CD4-positive, CD25-positive, alpha-beta regulatory T cell (primary cell): ENCODE measurements at regions not wholly inside any gene's neighbourhood (a gene's known extent, or its start where the extent isn't known, plus 50 kb on each side); places are given as distances from the start of the nearest gene placed in this dataset.
"Not testable (repeated sequence)": the region's sequence is repeated elsewhere in the genome, so short reads cannot be mapped to it uniquely, and the experiment has no call there.

Experiments used
- ATAC-seq, 2 donors: fragments of 150-1000 bp; cut with Tn5 transposase; one replicate each; pipeline ENCODE4 v1.10.0; 2021; ENCODE audit warnings: low read depth in 2 of 2, moderate number of reproducible peaks in 2 of 2, moderate library complexity in 1 of 2
- DNase-seq, 3 donors: peaks; one replicate each; pipeline versions ENCODE4 v3.0.0 to v3.0.0-alpha.2; 2012 to 2022; ENCODE audit warnings: mixed read lengths in 1 of 3
- H3K27ac ChIP-seq: one replicate; pipeline ENCODE4 v1.7.0; 2013; ENCODE audit warnings: mild to moderate bottlenecking, low read length; ENCODE audit not compliant: insufficient read depth, poor library complexity, severe bottlenecking
- H3K27me3 ChIP-seq: one replicate; pipeline ENCODE4 v1.7.0; 2013; ENCODE audit warnings: low read length; ENCODE audit not compliant: control insufficient read depth, insufficient read depth
- H3K36me3 ChIP-seq: one replicate; pipeline ENCODE4 v1.7.0; 2013; ENCODE audit warnings: mild to moderate bottlenecking, low read length, moderate library complexity; ENCODE audit not compliant: control insufficient read depth, insufficient read depth
- H3K4me1 ChIP-seq: 2 replicates; pipeline ENCODE4 v1.7.0; 2013; ENCODE audit warnings: mild to moderate bottlenecking, low read length; ENCODE audit not compliant: insufficient read depth, control insufficient read depth, poor library complexity, severe bottlenecking
- H3K4me3 ChIP-seq: one replicate; pipeline ENCODE4 v1.7.0; 2013; ENCODE audit warnings: low read depth, mild to moderate bottlenecking, low read length, moderate library complexity
- H3K9me3 ChIP-seq, 2 experiments: 1 replicate in 1 of 2; 2 replicates in 1 of 2; pipeline ENCODE4 v1.7.0; 2013; ENCODE audit warnings: low read length in 2 of 2, mild to moderate bottlenecking in 1 of 2, moderate library complexity in 1 of 2; ENCODE audit not compliant: control insufficient read depth in 2 of 2
- H3K27ac Mint-ChIP-seq, 3 donors: one replicate each; pipeline ENCODE4 v1.8.0; 2020 to 2022; ENCODE audit warnings: mild to moderate bottlenecking in 3 of 3, mixed read lengths in 3 of 3, moderate library complexity in 2 of 3
- H3K27me3 Mint-ChIP-seq: one replicate; pipeline ENCODE4 v1.8.0; 2022; ENCODE audit warnings: mild to moderate bottlenecking, mixed read lengths
- H3K36me3 Mint-ChIP-seq: one replicate; pipeline ENCODE4 v1.8.0; 2020; ENCODE audit warnings: mixed read lengths
- H3K4me1 Mint-ChIP-seq, 4 donors: one replicate each; pipeline ENCODE4 v1.8.0; 2020 to 2022; ENCODE audit warnings: mixed read lengths in 4 of 4, mild to moderate bottlenecking in 1 of 4
- H3K4me3 Mint-ChIP-seq, 4 donors: one replicate each; pipeline ENCODE4 v1.8.0; 2020 to 2022; ENCODE audit warnings: mild to moderate bottlenecking in 4 of 4, mixed read lengths in 4 of 4, moderate library complexity in 3 of 4
- H3K9me3 Mint-ChIP-seq, 7 donors: one replicate each; pipeline ENCODE4 v1.8.0; 2020 to 2022; ENCODE audit warnings: mixed read lengths in 7 of 7, mild to moderate bottlenecking in 3 of 7, moderate library complexity in 2 of 7

GRCh38 chr13:34376483-34376882 lies 558.5 kb downstream of the RFC3 start:
- Histone ChIP-seq H3K27me3 (no peaks in the 10 kb centered on the region), H3K4me1 (no peaks in the 10 kb centered on the region), H3K9me3 (no peaks in the 10 kb centered on the region), H3K4me3 (no peak overlapping the region), H3K36me3 (no peaks in the 10 kb centered on the region), H3K27ac (no peak overlapping the region)
- H3K9me3 Mint-ChIP-seq = peaks cover 0 to 11% (median 2%) of the 10 kb centered on the region in 7 donors
- no peak overlapping the region for H3K4me3 Mint-ChIP-seq
- no peak overlapping the region for H3K27ac Mint-ChIP-seq
- H3K27me3 Mint-ChIP-seq = no peaks in the 10 kb centered on the region
- DNase-seq (no peak), ATAC-seq (no peak)
- H3K4me1 Mint-ChIP-seq = no peaks in the 10 kb centered on the region
- H3K36me3 Mint-ChIP-seq = no peaks in the 10 kb centered on the region

GRCh38 chr13:34381228-34381627 lies 560.8 kb upstream of the NBEA start:
- Mint-ChIP-seq H3K4me3 (no peak overlapping the region), H3K27me3 (no peaks in the 10 kb centered on the region)

GRCh38 chr13:34383728-34384127 lies 558.3 kb upstream of the NBEA start:
- H3K27ac ChIP-seq = no peak overlapping the region
- H3K4me3 Mint-ChIP-seq = no peak overlapping the region
- H3K4me1 Mint-ChIP-seq = no peaks in the 10 kb centered on the region
- ATAC-seq = no peak
- H3K9me3 Mint-ChIP-seq = peaks cover 0 to 13% (median 3%) of the 10 kb centered on the region in 7 donors
- H3K9me3 ChIP-seq = no peaks in the 10 kb centered on the region
- no peaks in the 10 kb centered on the region for H3K27me3 Mint-ChIP-seq
- H3K27me3 ChIP-seq = no peaks in the 10 kb centered on the region
- no peaks in the 10 kb centered on the region for H3K4me1 ChIP-seq
- H3K4me3 ChIP-seq = no peak overlapping the region
- H3K36me3 ChIP-seq = no peaks in the 10 kb centered on the region
- no peak for DNase-seq
- no peak overlapping the region for H3K27ac Mint-ChIP-seq
- H3K36me3 Mint-ChIP-seq = no peaks in the 10 kb centered on the region

More at GRCh38 chr13:34381228-34381627, 560.8 kb upstream of the NBEA start:
- H3K36me3 ChIP-seq = no peaks in the 10 kb centered on the region
- ATAC-seq (no peak), DNase-seq (no peak)
- H3K9me3 ChIP-seq = no peaks in the 10 kb centered on the region
- no peak overlapping the region for H3K4me3 ChIP-seq
- no peaks in the 10 kb centered on the region for H3K4me1 ChIP-seq
- H3K27me3 ChIP-seq = no peaks in the 10 kb centered on the region
- Mint-ChIP-seq H3K4me1 (no peaks in the 10 kb centered on the region), H3K27ac (no peak overlapping the region), H3K36me3 (no peaks in the 10 kb centered on the region), H3K9me3 (peaks cover 0 to 6% (median 2%) of the 10 kb centered on the region in 7 donors)
- no peak overlapping the region for H3K27ac ChIP-seq

- not testable (repeated sequence) for H3K4me1 Mint-ChIP-seq, H3K4me3 Mint-ChIP-seq, ATAC-seq
These were observed 555.8 kb upstream of the NBEA start for GRCh38 chr13:34386229-34386628.

GRCh38 chr13:34391076-34391475 lies 551.0 kb upstream of the NBEA start:
- Mint-ChIP-seq H3K27ac (no peak overlapping the region), H3K9me3 (peaks cover 1 to 10% (median 8%) of the 10 kb centered on the region in 7 donors), H3K36me3 (no peaks in the 10 kb centered on the region), H3K4me1 (no peaks in the 10 kb centered on the region), H3K4me3 (no peak overlapping the region), H3K27me3 (no peaks in the 10 kb centered on the region)
- Histone ChIP-seq H3K36me3 (no peaks in the 10 kb centered on the region), H3K9me3 (peaks cover 9 to 17% of the 10 kb centered on the region in 2 experiments), H3K27ac (no peak overlapping the region), H3K27me3 (no peaks in the 10 kb centered on the region), H3K4me1 (no peaks in the 10 kb centered on the region), H3K4me3 (no peak overlapping the region)
- DNase-seq (no peak), ATAC-seq (no peak)

More at GRCh38 chr13:34386229-34386628, 555.8 kb upstream of the NBEA start:
- not testable (repeated sequence) for H3K36me3 Mint-ChIP-seq, H3K36me3 ChIP-seq, H3K9me3 ChIP-seq, DNase-seq, H3K4me1 ChIP-seq, H3K27me3 Mint-ChIP-seq, H3K4me3 ChIP-seq, H3K27ac Mint-ChIP-seq, H3K27me3 ChIP-seq, H3K27ac ChIP-seq
- peaks cover 0 to 10% (median 5%) of the 10 kb centered on the region in 7 donors for H3K9me3 Mint-ChIP-seq

GRCh38 chr13:34401696-34402095 lies 540.4 kb upstream of the NBEA start:
- Mint-ChIP-seq H3K27me3 (no peaks in the 10 kb centered on the region), H3K4me1 (no peaks in the 10 kb centered on the region), H3K27ac (no peak overlapping the region), H3K36me3 (no peaks in the 10 kb centered on the region), H3K4me3 (no peak overlapping the region), H3K9me3 (peaks cover 0 to 11% (median 1%) of the 10 kb centered on the region in 7 donors)
- no peaks in the 10 kb centered on the region for H3K4me1 ChIP-seq
- H3K27me3 ChIP-seq = no peaks in the 10 kb centered on the region
- H3K9me3 ChIP-seq = peaks cover 0 to 2% of the 10 kb centered on the region in 2 experiments
- no peak overlapping the region for H3K4me3 ChIP-seq
- no peak for DNase-seq
- H3K36me3 ChIP-seq = no peaks in the 10 kb centered on the region
- no peak for ATAC-seq
- no peak overlapping the region for H3K27ac ChIP-seq

- no peaks in the 10 kb centered on the region for H3K36me3 ChIP-seq
- H3K4me3 Mint-ChIP-seq = no peak overlapping the region
These were observed 536.5 kb upstream of the NBEA start for GRCh38 chr13:34405410-34406181.

GRCh38 chr13:34408640-34409039 lies 533.4 kb upstream of the NBEA start:
- H3K4me1 ChIP-seq = no peaks in the 10 kb centered on the region
- H3K27me3 Mint-ChIP-seq = no peaks in the 10 kb centered on the region
- H3K27me3 ChIP-seq = no peaks in the 10 kb centered on the region
- no peaks in the 10 kb centered on the region for H3K4me1 Mint-ChIP-seq
- no peaks in the 10 kb centered on the region for H3K9me3 ChIP-seq
- no peak overlapping the region for H3K27ac Mint-ChIP-seq
- no peak overlapping the region for H3K4me3 Mint-ChIP-seq
- ATAC-seq (no peak), DNase-seq (no peak)
- peaks cover 0 to 6% (median 2%) of the 10 kb centered on the region in 7 donors for H3K9me3 Mint-ChIP-seq
- H3K36me3 Mint-ChIP-seq = no peaks in the 10 kb centered on the region
- H3K36me3 ChIP-seq = no peaks in the 10 kb centered on the region
- no peak overlapping the region for H3K4me3 ChIP-seq
- no peak overlapping the region for H3K27ac ChIP-seq

More at GRCh38 chr13:34405410-34406181, 536.5 kb upstream of the NBEA start:
- ATAC-seq (no peak), DNase-seq (no peak)
- no peaks in the 10 kb centered on the region for H3K36me3 Mint-ChIP-seq
- no peaks in the 10 kb centered on the region for H3K27me3 Mint-ChIP-seq
- H3K27me3 ChIP-seq = no peaks in the 10 kb centered on the region
- no peak overlapping the region for H3K4me3 ChIP-seq
- no peak overlapping the region for H3K27ac Mint-ChIP-seq
- no peaks in the 10 kb centered on the region for H3K4me1 Mint-ChIP-seq
- no peaks in the 10 kb centered on the region for H3K9me3 ChIP-seq
- H3K27ac ChIP-seq = no peak overlapping the region
- peaks cover 0 to 6% (median 2%) of the 10 kb centered on the region in 7 donors for H3K9me3 Mint-ChIP-seq
- no peaks in the 10 kb centered on the region for H3K4me1 ChIP-seq
